ENCODE measurements at regions not wholly inside any gene's neighbourhood (a gene's known extent, or its start where the extent isn't known, plus 50 kb on each side); places are given as distances from the start of the nearest gene placed in this dataset.

DNA sequence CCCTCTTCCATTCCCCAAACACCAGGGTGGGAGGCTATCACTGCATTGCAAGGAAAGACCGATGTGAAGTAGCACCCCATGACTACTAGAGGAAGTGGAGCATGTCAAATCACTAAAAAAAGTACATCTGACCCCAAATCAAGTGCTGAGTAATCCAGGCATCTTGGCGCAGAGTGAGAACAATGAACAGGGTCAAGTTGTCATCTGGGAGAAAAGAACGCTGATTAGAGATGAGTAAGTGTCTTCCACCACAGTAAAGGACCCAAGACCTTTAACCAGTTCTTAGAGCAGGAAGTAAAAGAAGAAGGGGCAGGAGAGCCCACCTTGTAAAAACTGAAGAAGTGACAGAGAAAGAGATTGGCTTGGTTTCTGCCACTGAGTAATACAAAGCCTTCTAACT, 75.0 kb upstream of the RAD23B start:
- DNase-seq (ENCODE audit: low spot score): no peak
- TF ChIP-seq, protein P1, sequence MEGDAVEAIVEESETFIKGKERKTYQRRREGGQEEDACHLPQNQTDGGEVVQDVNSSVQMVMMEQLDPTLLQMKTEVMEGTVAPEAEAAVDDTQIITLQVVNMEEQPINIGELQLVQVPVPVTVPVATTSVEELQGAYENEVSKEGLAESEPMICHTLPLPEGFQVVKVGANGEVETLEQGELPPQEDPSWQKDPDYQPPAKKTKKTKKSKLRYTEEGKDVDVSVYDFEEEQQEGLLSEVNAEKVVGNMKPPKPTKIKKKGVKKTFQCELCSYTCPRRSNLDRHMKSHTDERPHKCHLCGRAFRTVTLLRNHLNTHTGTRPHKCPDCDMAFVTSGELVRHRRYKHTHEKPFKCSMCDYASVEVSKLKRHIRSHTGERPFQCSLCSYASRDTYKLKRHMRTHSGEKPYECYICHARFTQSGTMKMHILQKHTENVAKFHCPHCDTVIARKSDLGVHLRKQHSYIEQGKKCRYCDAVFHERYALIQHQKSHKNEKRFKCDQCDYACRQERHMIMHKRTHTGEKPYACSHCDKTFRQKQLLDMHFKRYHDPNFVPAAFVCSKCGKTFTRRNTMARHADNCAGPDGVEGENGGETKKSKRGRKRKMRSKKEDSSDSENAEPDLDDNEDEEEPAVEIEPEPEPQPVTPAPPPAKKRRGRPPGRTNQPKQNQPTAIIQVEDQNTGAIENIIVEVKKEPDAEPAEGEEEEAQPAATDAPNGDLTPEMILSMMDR (IDR thresholded peaks at IDR 0.05; ENCODE audit: extremely low read depth, missing control alignments): no peak

DNA sequence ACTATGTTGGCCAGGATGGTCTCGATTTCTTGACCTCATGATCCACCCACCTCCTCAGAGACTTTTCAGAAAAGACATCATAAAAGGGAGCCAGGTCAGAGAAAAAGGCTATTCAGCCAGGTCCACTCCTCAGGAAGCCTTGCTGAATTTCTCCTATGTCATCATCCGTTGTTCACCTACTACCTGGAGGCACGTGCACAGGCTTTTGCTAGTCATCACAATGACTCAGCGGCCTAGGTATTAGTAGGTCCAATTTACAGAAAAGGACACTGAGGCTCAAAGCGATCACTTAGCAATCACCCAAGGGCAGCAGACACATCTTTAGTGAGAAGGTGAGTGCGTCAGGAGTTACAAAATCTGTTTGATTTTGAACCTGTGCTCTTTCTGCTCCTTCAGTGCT, 72.3 kb upstream of the RAD23B start:
- TF ChIP-seq, protein P1 (IDR thresholded peaks at IDR 0.05; ENCODE audit: extremely low read depth, missing control alignments): no peak
- no peak for DNase-seq (ENCODE audit: low spot score)

DNA sequence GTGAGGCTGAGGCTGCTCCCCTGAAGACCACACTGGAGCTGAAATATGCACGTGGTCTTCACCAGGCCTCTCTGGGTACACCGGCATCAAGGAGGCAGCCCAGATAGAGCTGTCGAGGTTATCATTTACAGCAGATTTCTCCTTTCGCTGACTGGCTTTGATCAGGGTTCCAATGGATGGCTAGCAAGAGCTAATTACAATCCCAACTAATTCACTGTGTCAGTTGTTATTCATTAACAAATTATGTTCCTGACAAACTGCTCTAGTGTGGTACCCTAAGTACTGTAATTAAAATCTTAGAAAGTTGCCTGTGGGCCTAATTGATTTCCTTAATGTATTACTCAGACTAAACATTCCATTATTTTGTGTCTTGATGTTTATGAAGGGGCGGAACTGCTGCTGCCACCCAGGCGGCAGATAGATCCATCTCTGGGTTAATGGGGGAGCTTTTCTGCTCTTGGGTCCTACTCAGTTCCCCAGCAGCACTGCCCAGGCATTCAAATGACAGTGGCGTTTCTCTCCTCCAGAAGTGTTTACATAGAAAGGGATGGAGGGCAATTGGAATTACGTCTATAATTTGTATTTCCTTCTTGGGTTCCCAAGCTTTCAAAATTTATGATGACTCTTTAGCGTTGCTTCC, 71.7 kb upstream of the RAD23B start:
- TF ChIP-seq, protein P1 (IDR thresholded peaks at IDR 0.05; ENCODE audit: extremely low read depth, missing control alignments): no peak
- no peak for DNase-seq (ENCODE audit: low spot score)

DNA sequence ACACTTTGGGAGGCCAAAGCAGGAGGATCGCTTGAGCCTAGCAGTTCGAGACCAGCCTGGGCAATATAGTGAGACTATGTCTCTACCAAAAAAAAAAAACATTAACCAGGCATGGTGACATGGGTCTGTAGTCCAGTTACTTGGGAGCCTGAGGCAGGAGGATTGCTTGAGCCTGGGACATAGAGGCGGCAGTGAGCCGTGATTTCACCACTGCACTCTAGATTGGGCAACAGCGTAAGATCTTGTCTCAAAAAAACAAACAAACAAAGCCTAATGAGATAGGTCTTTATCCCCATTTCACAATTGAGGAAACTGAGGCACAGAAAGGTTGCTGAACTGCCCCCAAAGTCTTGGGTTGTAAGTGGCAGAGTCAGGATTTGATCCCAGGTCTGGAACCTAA, 70.5 kb upstream of the RAD23B start:
- DNase-seq (ENCODE audit: low spot score): no peak
- TF ChIP-seq, protein P1 (IDR thresholded peaks at IDR 0.05; ENCODE audit: extremely low read depth, missing control alignments): no peak

DNA sequence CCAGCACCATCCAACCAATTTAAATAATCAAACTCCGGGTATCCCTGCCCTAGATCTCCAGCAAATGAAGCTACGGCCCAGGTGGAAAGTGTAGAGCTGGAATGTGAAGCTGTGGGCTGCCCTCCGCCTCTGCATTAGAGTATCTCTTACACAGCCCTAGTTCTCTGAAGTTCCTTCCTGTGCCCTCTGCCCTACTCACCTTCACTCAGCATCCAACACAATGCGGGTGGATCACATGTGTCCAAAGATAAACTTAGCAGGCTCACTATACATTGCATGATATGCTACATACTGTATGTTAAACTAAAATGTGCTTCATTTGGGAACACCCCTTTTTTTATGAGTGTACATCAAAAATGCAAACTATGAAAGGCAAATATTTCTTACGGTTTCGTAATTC, 70.0 kb upstream of the RAD23B start:
- DNase-seq (ENCODE audit: low spot score): no peak
- TF ChIP-seq, protein P1 (IDR thresholded peaks at IDR 0.05; ENCODE audit: extremely low read depth, missing control alignments): no peak

DNA sequence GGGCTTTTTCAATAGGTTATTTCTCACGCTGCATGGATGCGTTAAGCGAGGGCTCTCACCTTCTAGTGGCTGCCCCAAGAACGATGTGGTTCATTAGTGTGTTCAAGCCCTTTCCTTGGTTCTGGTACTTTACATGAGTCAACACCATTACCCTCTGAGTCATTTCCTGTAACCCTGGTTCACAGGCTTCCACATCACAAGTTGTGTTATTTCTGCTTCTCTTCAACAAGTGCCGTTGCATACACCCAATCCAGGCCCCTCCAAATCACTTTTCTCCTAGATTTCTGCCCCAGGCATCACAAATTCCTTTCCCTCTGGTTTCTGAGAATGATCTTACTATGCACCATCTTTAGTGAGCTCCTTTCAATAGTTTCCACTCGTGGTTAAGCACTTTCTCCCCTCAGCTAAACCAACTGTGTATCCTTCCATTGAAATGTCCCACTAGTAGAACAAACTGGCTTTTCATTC, 69.5 kb upstream of the RAD23B start:
- DNase-seq (ENCODE audit: low spot score): peak; percentile 49
- TF ChIP-seq, protein P1 (IDR thresholded peaks at IDR 0.05; ENCODE audit: extremely low read depth, missing control alignments): no peak

DNA sequence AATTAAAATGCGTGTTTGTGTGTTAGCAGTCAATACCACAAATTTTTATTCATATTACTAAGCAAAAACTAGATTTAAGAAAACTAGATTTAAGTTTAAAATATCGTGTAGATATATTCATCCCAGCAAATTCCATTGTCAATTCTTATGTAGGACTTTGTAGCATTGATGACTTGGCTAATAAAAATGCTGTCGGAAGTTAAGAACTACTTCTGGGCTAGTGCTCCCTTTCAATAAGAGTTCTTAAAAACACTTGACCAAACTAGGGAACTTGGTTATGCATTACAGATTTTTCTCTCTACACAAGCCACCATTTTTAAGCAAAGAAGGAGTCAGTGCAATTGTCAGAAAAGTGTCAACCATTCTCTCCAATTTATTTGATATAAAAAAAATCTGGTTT, 68.7 kb upstream of the RAD23B start:
- TF ChIP-seq, protein P1 (IDR thresholded peaks at IDR 0.05; ENCODE audit: extremely low read depth, missing control alignments): no peak
- no peak for DNase-seq (ENCODE audit: low spot score)
